ENCODE measurements at regions not wholly inside any gene's neighbourhood (a gene's known extent, or its start where the extent isn't known, plus 50 kb on each side); places are given as distances from the start of the nearest gene placed in this dataset.

GRCh38 chr20:10837901-10838300 lies 164.1 kb upstream of the JAG1 start:
- Histone ChIP-seq H4K8ac (ENCODE audit: low read length) (no peak overlapping the region), H2AK5ac (ENCODE audit: low read length, severe bottlenecking) (no peak overlapping the region), H2BK120ac (ENCODE audit: low read depth, low read length) (no peak overlapping the region), H3K4me2 (ENCODE audit: low read length, poor library complexity, severe bottlenecking) (no peak overlapping the region), H2AFZ (ENCODE audit: low read depth, low read length) (no peak overlapping the region), H3K23ac (ENCODE audit: low read length in 2 of 2) (no peak overlapping the region), H2BK12ac (ENCODE audit: low read length in 2 of 2) (no peak overlapping the region), H2BK5ac (ENCODE audit: low read depth, low read length, poor library complexity, severe bottlenecking) (no peak overlapping the region), H3K14ac (ENCODE audit: low read length in 2 of 2) (no peak overlapping the region), H3K4me1 (ENCODE audit: control insufficient read depth, insufficient read depth, low read depth, low read length) (no peaks in the 10 kb centered on the region), H3K4me3 (ENCODE audit: insufficient read depth in 1 of 2, low read depth in 1 of 2, low read length in 2 of 2) (no peak overlapping the region), H3K79me1 (replicated peaks; ENCODE audit: low read length, poor library complexity, severe bottlenecking) (no peaks in the 10 kb centered on the region), H3K18ac (ENCODE audit: low read depth in 1 of 2, low read length in 2 of 2) (no peak overlapping the region), H3K27ac (ENCODE audit: low read length, poor library complexity, severe bottlenecking) (no peak overlapping the region), H4K91ac (ENCODE audit: low read length) (no peak overlapping the region), H3K4ac (ENCODE audit: low read depth in 1 of 2, low read length in 2 of 2) (no peak overlapping the region), H2BK15ac (ENCODE audit: low read depth, poor library complexity, severe bottlenecking) (no peak overlapping the region), H3K9me3 (ENCODE audit: control insufficient read depth, low read length) (peaks cover 10% of the 10 kb centered on the region), H3K27me3 (ENCODE audit: control insufficient read depth in 1 of 2, insufficient read depth in 1 of 2, low read length in 2 of 2) (no peaks in the 10 kb centered on the region), H3K9ac (ENCODE audit: low read length) (no peak overlapping the region), H3K36me3 (ENCODE audit: control insufficient read depth in 1 of 2, insufficient read depth in 2 of 2, low read depth in 1 of 2, low read length in 2 of 2) (no peaks in the 10 kb centered on the region)
- no peak for DNase-seq

DNA sequence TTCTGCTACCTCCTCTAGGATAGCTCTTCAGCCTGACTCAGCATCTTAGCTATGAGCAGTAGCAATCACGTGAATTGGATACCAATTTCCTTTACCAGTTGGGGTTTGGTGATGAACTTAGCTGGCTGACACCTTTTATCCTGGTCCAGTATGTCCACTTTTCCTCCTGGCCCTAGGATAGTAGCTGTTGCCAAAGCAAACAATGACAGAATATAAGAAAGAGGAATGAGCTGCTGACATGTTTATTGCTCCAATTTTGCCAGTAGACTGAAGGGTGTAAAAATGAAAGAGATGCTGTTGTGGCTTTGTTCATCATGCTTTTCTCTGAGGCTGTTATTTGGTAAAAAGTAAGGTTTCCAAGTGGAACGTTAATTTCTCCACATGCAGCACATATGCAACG lies 168.3 kb upstream of the JAG1 start:
- 93% methylated on average over 3 of the region's 3 CpGs for WGBS
- H2AFZ ChIP-seq (ENCODE audit: low read depth, low read length) = no peak overlapping the region

GRCh38 chr20:10843146-10843711 lies 169.4 kb upstream of the JAG1 start:
- Histone ChIP-seq H3K23ac (ENCODE audit: low read length in 2 of 2) (no peak overlapping the region), H2BK15ac (ENCODE audit: low read depth, poor library complexity, severe bottlenecking) (no peak overlapping the region), H3K4me1 (ENCODE audit: control insufficient read depth, insufficient read depth, low read depth, low read length) (no peaks in the 10 kb centered on the region), H3K18ac (ENCODE audit: low read depth in 1 of 2, low read length in 2 of 2) (no peak overlapping the region), H3K36me3 (ENCODE audit: control insufficient read depth in 1 of 2, insufficient read depth in 2 of 2, low read depth in 1 of 2, low read length in 2 of 2) (no peaks in the 10 kb centered on the region), H2BK5ac (ENCODE audit: low read depth, low read length, poor library complexity, severe bottlenecking) (no peak overlapping the region), H3K4me2 (ENCODE audit: low read length, poor library complexity, severe bottlenecking) (no peak overlapping the region), H3K27me3 (ENCODE audit: control insufficient read depth in 1 of 2, insufficient read depth in 1 of 2, low read length in 2 of 2) (no peaks in the 10 kb centered on the region), H3K9me3 (ENCODE audit: control insufficient read depth, low read length) (peaks cover 10% of the 10 kb centered on the region), H3K9ac (ENCODE audit: low read length) (peak overlapping the region; percentile 27), H3K27ac (ENCODE audit: low read length, poor library complexity, severe bottlenecking) (no peak overlapping the region), H3K14ac (ENCODE audit: low read length in 2 of 2) (no peak overlapping the region), H2BK12ac (ENCODE audit: low read length in 2 of 2) (no peak overlapping the region), H2AFZ (ENCODE audit: low read depth, low read length) (no peak overlapping the region), H2AK5ac (ENCODE audit: low read length, severe bottlenecking) (no peak overlapping the region), H3K79me1 (replicated peaks; ENCODE audit: low read length, poor library complexity, severe bottlenecking) (no peaks in the 10 kb centered on the region), H4K91ac (ENCODE audit: low read length) (no peak overlapping the region), H4K8ac (ENCODE audit: low read length) (no peak overlapping the region), H3K4me3 (ENCODE audit: insufficient read depth in 1 of 2, low read depth in 1 of 2, low read length in 2 of 2) (peak overlapping the region in 1 of 2 experiments; percentile 10), H2BK120ac (ENCODE audit: low read depth, low read length) (no peak overlapping the region), H3K4ac (ENCODE audit: low read depth in 1 of 2, low read length in 2 of 2) (no peak overlapping the region)
- WGBS = 76% methylated on average over 5 of the region's 5 CpGs
- DNase-seq = no peak

More for the DNA sequence above, 168.3 kb upstream of the JAG1 start:
- H3K14ac ChIP-seq (ENCODE audit: low read length in 2 of 2) = no peak overlapping the region
- H3K4me3 ChIP-seq (ENCODE audit: insufficient read depth in 1 of 2, low read depth in 1 of 2, low read length in 2 of 2) = no peak overlapping the region
- no peak for DNase-seq
- no peak overlapping the region for H3K18ac ChIP-seq (ENCODE audit: low read depth in 1 of 2, low read length in 2 of 2)
- peaks cover 10% of the 10 kb centered on the region for H3K9me3 ChIP-seq (ENCODE audit: control insufficient read depth, low read length)
- no peak overlapping the region for H3K9ac ChIP-seq (ENCODE audit: low read length)
- no peaks in the 10 kb centered on the region for H3K36me3 ChIP-seq (ENCODE audit: control insufficient read depth in 1 of 2, insufficient read depth in 2 of 2, low read depth in 1 of 2, low read length in 2 of 2)
- no peak overlapping the region for H3K4me2 ChIP-seq (ENCODE audit: low read length, poor library complexity, severe bottlenecking)
- H3K27ac ChIP-seq (ENCODE audit: low read length, poor library complexity, severe bottlenecking) = no peak overlapping the region
- no peak overlapping the region for H2BK12ac ChIP-seq (ENCODE audit: low read length in 2 of 2)
- no peak overlapping the region for H2BK15ac ChIP-seq (ENCODE audit: low read depth, poor library complexity, severe bottlenecking)
- H3K4ac ChIP-seq (ENCODE audit: low read depth in 1 of 2, low read length in 2 of 2) = no peak overlapping the region
- no peaks in the 10 kb centered on the region for H3K79me1 ChIP-seq (replicated peaks; ENCODE audit: low read length, poor library complexity, severe bottlenecking)
- no peak overlapping the region for H2BK120ac ChIP-seq (ENCODE audit: low read depth, low read length)
- H3K27me3 ChIP-seq (ENCODE audit: control insufficient read depth in 1 of 2, insufficient read depth in 1 of 2, low read length in 2 of 2) = no peaks in the 10 kb centered on the region
- no peak overlapping the region for H3K23ac ChIP-seq (ENCODE audit: low read length in 2 of 2)
- no peak overlapping the region for H2AK5ac ChIP-seq (ENCODE audit: low read length, severe bottlenecking)
- no peak overlapping the region for H4K8ac ChIP-seq (ENCODE audit: low read length)
- no peaks in the 10 kb centered on the region for H3K4me1 ChIP-seq (ENCODE audit: control insufficient read depth, insufficient read depth, low read depth, low read length)
- no peak overlapping the region for H2BK5ac ChIP-seq (ENCODE audit: low read depth, low read length, poor library complexity, severe bottlenecking)
- no peak overlapping the region for H4K91ac ChIP-seq (ENCODE audit: low read length)

DNA sequence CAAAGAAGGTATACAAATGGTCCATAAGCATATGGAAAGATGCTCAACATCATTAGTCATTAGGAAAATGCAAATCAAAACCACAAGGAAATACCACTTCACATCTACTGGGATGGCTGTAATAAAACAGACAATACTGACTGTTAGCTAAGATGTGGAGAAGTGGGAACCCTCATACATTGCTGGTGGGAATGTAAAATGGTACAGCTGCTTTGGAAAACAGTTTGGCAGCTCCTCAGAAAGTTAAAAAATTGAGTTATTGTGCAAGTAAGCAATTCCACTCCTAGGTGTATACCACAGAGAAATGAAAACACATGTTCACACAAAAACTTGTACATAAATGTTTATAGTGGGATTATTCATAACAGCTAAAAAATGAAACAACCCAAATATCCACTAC lies 173.0 kb upstream of the JAG1 start:
- no peaks in the 10 kb centered on the region for H3K79me1 ChIP-seq (replicated peaks; ENCODE audit: low read length, poor library complexity, severe bottlenecking)
- H4K8ac ChIP-seq (ENCODE audit: low read length) = no peak overlapping the region
- no peak overlapping the region for H3K23ac ChIP-seq (ENCODE audit: low read length in 2 of 2)
- H2BK12ac ChIP-seq (ENCODE audit: low read length in 2 of 2) = no peak overlapping the region
- no peak overlapping the region for H4K91ac ChIP-seq (ENCODE audit: low read length)
- no peak overlapping the region for H3K4me2 ChIP-seq (ENCODE audit: low read length, poor library complexity, severe bottlenecking)
- H2BK120ac ChIP-seq (ENCODE audit: low read depth, low read length) = no peak overlapping the region
- no peak overlapping the region for H2AK5ac ChIP-seq (ENCODE audit: low read length, severe bottlenecking)
- H3K36me3 ChIP-seq (ENCODE audit: control insufficient read depth in 1 of 2, insufficient read depth in 2 of 2, low read depth in 1 of 2, low read length in 2 of 2) = no peaks in the 10 kb centered on the region
- no peak overlapping the region for H3K14ac ChIP-seq (ENCODE audit: low read length in 2 of 2)
- no peak overlapping the region for H2AFZ ChIP-seq (ENCODE audit: low read depth, low read length)
- no peak overlapping the region for H2BK5ac ChIP-seq (ENCODE audit: low read depth, low read length, poor library complexity, severe bottlenecking)
- no peak overlapping the region for H3K18ac ChIP-seq (ENCODE audit: low read depth in 1 of 2, low read length in 2 of 2)
- H3K27ac ChIP-seq (ENCODE audit: low read length, poor library complexity, severe bottlenecking) = no peak overlapping the region
- H3K9ac ChIP-seq (ENCODE audit: low read length) = no peak overlapping the region
- no peak for DNase-seq
- no peaks in the 10 kb centered on the region for H3K27me3 ChIP-seq (ENCODE audit: control insufficient read depth in 1 of 2, insufficient read depth in 1 of 2, low read length in 2 of 2)
- H3K4ac ChIP-seq (ENCODE audit: low read depth in 1 of 2, low read length in 2 of 2) = no peak overlapping the region
- H3K4me3 ChIP-seq (ENCODE audit: insufficient read depth in 1 of 2, low read depth in 1 of 2, low read length in 2 of 2) = no peak overlapping the region
- H3K4me1 ChIP-seq (ENCODE audit: control insufficient read depth, insufficient read depth, low read depth, low read length) = peaks cover 2% of the 10 kb centered on the region
- no peak overlapping the region for H2BK15ac ChIP-seq (ENCODE audit: low read depth, poor library complexity, severe bottlenecking)
- peaks cover 5% of the 10 kb centered on the region for H3K9me3 ChIP-seq (ENCODE audit: control insufficient read depth, low read length)

Measured in mesenchymal stem cell (in vitro differentiated cells and primary cell).